GM12875 (cell line): ENCODE measurements at regions not wholly inside any gene's neighbourhood (a gene's known extent, or its start where the extent isn't known, plus 50 kb on each side); places are given as distances from the start of the nearest gene placed in this dataset.
"Not testable (repeated sequence)": the region's sequence is repeated elsewhere in the genome, so short reads cannot be mapped to it uniquely, and the experiment has no call there.

Experiments used
- H3K4me3 ChIP-seq: one replicate; pipeline ENCODE4 v1.5.1; 2011; ENCODE audit warnings: low read depth, low read length, control low read depth
- CTCF ChIP-seq: IDR thresholded peaks from 2 replicates; pipeline ENCODE4 v1.5.1; 2011; ENCODE audit warnings: low read depth, mild to moderate bottlenecking, control low read depth, inconsistent platforms, low read length, moderate library complexity, borderline replicate concordance; ENCODE audit not compliant: insufficient read depth

GRCh38 chr1:115447672-115448071, 109.6 kb upstream of the NGF start:
- no peak overlapping the region for H3K4me3 ChIP-seq
- TF ChIP-seq CTCF, result no peak

GRCh38 chr1:115445090-115445489, 107.0 kb upstream of the NGF start:
- no peak overlapping the region for H3K4me3 ChIP-seq
- no peak for TF ChIP-seq CTCF

- no peak for TF ChIP-seq CTCF
Measured at GRCh38 chr1:115440733-115441132, 102.7 kb upstream of the NGF start.

GRCh38 chr1:115439520-115439919, 101.5 kb upstream of the NGF start:
- not testable (repeated sequence) for H3K4me3 ChIP-seq

More at GRCh38 chr1:115440733-115441132, 102.7 kb upstream of the NGF start:
- no peak overlapping the region for H3K4me3 ChIP-seq

- H3K4me3 ChIP-seq, result no peak overlapping the region
- no peak for TF ChIP-seq CTCF
Measured at GRCh38 chr1:115437196-115437595, 99.1 kb upstream of the NGF start.

- TF ChIP-seq CTCF, result no peak
- H3K4me3 ChIP-seq, result no peak overlapping the region
Measured at GRCh38 chr1:115436596-115436995, 98.5 kb upstream of the NGF start.

- no peak for TF ChIP-seq CTCF
- no peak overlapping the region for H3K4me3 ChIP-seq
Measured at GRCh38 chr1:115433483-115433882, 95.4 kb upstream of the NGF start.

- H3K4me3 ChIP-seq, result no peak overlapping the region
- no peak for TF ChIP-seq CTCF
Measured at GRCh38 chr1:115432061-115432460, 94.0 kb upstream of the NGF start.
